GM23338 (cell line): ENCODE measurements at regions not wholly inside any gene's neighbourhood (a gene's known extent, or its start where the extent isn't known, plus 50 kb on each side); places are given as distances from the start of the nearest gene placed in this dataset.

Experiments used
- CREB1 ChIP-seq: fragments of 250-450 bp; sonication (Bioruptor Pico); IDR thresholded peaks from 2 replicates; pipeline ENCODE4 v1.5.0; 2020; ENCODE audit warnings: low read depth, mild to moderate bottlenecking, moderate library complexity
- CTCF ChIP-seq, 2 experiments: fragments of 200-600 bp in 1 of 2; sonication (generic) in 1 of 2; conservative IDR thresholded peaks; 2 replicates each; pipeline versions ENCODE4 v1.5.1 to v1.6.1; 2016 to 2017; ENCODE audit warnings: antibody characterized with exemption in 2 of 2, low read depth in 2 of 2, mild to moderate bottlenecking in 2 of 2, moderate library complexity in 1 of 2
- EZH2 ChIP-seq: fragments of 200-600 bp; sonication (generic); IDR thresholded peaks from one replicate; pipeline ENCODE4 v1.8.0; 2017; ENCODE audit warnings: antibody characterized with exemption, mild to moderate bottlenecking, low read depth; ENCODE audit not compliant: unreplicated experiment
- EZH2phosphoT487 ChIP-seq: fragments of 200-600 bp; sonication (generic); IDR thresholded peaks from one replicate; pipeline ENCODE4 v1.8.1; 2018; ENCODE audit warnings: antibody characterized with exemption; ENCODE audit not compliant: unreplicated experiment
- JUNB ChIP-seq: IDR thresholded peaks from one replicate; pipeline ENCODE4 v1.6.1; 2016; ENCODE audit warnings: antibody characterized with exemption; ENCODE audit not compliant: unreplicated experiment
- NANOG ChIP-seq: IDR thresholded peaks from 2 replicates; pipeline ENCODE4 v1.6.1; 2016; ENCODE audit warnings: antibody characterized with exemption, borderline replicate concordance
- POLR2AphosphoS5 ChIP-seq: IDR thresholded peaks from 2 replicates; pipeline ENCODE4 v1.6.1; 2016; ENCODE audit warnings: antibody characterized with exemption, low read depth
- REST ChIP-seq: IDR thresholded peaks from one replicate; pipeline ENCODE4 v1.6.1; 2018; ENCODE audit warnings: antibody characterized with exemption; ENCODE audit not compliant: unreplicated experiment
- STAT1 ChIP-seq: IDR thresholded peaks from one replicate; pipeline ENCODE4 v1.6.1; 2016; ENCODE audit warnings: antibody characterized with exemption; ENCODE audit not compliant: unreplicated experiment
- ZNF114 ChIP-seq: fragments of 250-450 bp; sonication (Bioruptor Pico); IDR thresholded peaks from 2 replicates; pipeline ENCODE4 v1.5.0; 2020; ENCODE audit warnings: mild to moderate bottlenecking, moderate library complexity
- ZNF331 ChIP-seq: fragments of 250-450 bp; sonication (Bioruptor Pico); IDR thresholded peaks from 2 replicates; pipeline ENCODE4 v1.5.0; 2020; ENCODE audit warnings: low read depth, mild to moderate bottlenecking, moderate library complexity

DNA sequence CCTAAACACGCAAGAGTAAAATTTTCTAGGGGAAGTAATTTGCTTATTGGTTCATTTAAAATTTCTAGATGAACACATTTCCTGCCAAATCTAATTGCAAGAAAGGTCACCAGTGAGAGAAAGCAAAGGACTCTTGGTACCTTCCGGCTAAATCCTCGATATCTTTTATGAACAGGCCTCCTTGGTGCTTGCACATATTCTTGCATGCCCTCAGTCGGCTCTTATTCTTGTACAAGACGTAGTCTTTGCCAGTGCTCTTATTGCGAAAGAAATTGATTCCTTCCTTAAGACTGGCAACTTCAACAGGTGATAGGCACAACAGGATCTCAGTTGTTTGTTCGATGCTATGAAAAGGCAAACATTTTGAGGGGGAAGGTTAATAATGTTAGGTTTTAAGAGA, 141.7 kb upstream of the CARMIL1 start:
- no peak for TF ChIP-seq CREB1
- TF ChIP-seq CTCF (conservative IDR thresholded peaks at IDR 0.05; ENCODE audit: low read depth in 2 of 2): no peak
- TF ChIP-seq NANOG: no peak
- no peak for TF ChIP-seq EZH2
- no peak for TF ChIP-seq EZH2phosphoT487
- no peak for TF ChIP-seq REST
- no peak for TF ChIP-seq JUNB
- no peak for TF ChIP-seq ZNF114 (CRISPR knock-in tag)
- no peak for TF ChIP-seq POLR2AphosphoS5
- TF ChIP-seq ZNF331 (CRISPR knock-in tag): no peak
- no peak for TF ChIP-seq STAT1
